Iris pigment epithelial cell (primary cell): ENCODE measurements at regions not wholly inside any gene's neighbourhood (a gene's known extent, or its start where the extent isn't known, plus 50 kb on each side); places are given as distances from the start of the nearest gene placed in this dataset.

ENCODE experiments used
- DNase-seq: peaks from one replicate; pipeline ENCODE4 v3.0.0-alpha.2; 2011; ENCODE audit warnings: low read depth

GRCh38 chr2:198499539-198499938 lies 695.1 kb downstream of the PLCL1 start:
- DNase-seq = no peak

DNA sequence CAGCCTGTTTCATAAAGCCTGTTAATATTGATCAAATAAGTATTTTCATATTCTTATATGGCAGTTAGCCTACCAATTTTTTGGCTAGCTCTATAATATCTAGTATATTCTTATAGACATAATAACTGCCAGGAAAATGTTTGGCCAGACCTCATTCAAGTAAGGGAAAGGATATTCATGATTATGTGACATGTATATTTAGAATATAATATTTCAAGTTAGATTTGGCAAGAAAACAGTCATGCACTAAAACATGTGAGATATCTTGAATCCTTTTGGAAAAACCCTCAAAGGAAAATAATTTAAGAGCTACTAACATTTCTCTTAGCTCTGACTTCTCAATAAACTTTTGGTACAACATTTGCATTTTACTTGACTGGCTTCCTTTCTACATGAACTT lies 694.1 kb downstream of the PLCL1 start:
- no peak for DNase-seq

DNA sequence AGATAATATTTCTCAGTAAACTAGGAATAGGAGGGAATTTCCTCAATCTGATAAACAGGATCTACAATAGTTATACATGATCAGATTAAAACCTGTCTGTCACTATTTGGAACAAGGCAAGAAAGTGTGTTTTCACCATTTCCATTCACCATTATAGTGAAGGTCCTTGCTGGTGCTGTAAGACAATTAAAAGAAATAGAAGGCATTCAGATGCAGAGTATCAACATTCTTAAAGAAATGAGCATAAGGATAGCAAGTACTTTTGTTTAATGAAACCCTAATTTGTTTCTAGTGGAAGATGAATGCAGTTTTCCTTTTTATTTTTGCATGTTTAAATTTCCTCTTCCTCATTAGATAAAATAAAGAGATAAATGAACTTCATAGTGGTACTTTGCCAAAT lies 693.7 kb downstream of the PLCL1 start:
- DNase-seq = no peak

GRCh38 chr2:198494931-198495330 lies 690.5 kb downstream of the PLCL1 start:
- DNase-seq = no peak

GRCh38 chr2:198490748-198491147 lies 686.4 kb downstream of the PLCL1 start:
- DNase-seq = no peak

- no peak for DNase-seq
Measured at GRCh38 chr2:198488964-198489363, 684.6 kb downstream of the PLCL1 start.

DNA sequence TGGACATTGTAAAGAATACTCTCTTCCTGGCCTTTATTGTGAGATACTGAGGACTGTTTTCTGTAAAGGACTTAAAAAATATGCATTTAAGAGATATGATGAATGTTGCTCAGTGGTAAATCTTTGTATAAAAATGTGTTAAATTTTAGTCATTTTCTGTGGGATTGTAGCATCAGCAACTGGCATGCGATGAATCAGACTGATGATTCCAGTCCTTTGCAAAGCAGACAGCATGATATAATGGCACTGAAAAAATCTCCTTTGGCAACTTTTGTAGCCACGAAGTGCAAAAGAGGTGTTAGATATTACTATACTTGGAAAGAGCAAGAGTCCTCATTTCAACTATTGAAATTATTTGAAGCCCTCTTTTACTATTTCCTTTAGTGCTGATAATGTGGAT lies 678.7 kb downstream of the PLCL1 start:
- DNase-seq = no peak

DNA sequence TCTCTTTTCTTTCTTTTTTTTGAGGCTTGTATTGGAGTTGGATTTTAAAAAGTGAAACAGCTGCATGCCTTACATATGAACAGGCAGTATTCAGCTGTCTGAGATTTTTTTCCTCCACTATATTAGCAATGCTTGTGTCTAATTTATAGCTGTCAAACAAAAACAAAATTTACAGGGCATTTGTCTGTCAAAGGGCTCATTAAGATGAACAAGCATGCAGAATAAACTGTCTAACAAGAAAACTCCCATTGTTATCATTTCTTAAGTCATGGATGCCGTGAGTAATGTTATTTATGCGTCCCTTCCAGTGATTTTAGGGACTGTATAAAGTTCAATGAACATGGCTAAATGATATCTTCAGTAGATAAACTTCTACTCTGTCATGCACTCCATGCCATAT lies 674.7 kb downstream of the PLCL1 start:
- DNase-seq = no peak

- DNase-seq = no peak
Measured at GRCh38 chr2:198478361-198478760, 674.0 kb downstream of the PLCL1 start.

DNA sequence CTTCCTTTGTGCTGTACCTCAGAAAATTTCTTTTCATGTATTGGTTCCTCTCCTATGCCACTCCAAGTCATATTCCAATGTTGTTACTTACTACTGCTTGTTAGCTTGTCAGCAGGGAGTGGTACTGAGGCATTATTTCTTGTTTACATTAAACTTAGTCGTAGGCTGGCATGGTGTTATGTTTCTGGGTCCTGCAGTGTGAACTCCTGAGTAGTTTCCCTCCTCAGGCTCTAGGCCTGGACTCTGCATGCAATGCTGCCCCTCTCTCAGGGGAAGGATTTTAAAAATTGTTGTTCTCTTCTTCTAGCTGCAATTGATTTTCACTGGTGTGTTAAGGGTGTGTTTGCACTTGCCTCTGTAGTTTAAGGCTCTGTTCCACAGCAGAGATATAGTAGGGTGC lies 671.6 kb downstream of the PLCL1 start:
- DNase-seq = no peak

GRCh38 chr2:198471291-198471690 lies 666.9 kb downstream of the PLCL1 start:
- no peak for DNase-seq

DNA sequence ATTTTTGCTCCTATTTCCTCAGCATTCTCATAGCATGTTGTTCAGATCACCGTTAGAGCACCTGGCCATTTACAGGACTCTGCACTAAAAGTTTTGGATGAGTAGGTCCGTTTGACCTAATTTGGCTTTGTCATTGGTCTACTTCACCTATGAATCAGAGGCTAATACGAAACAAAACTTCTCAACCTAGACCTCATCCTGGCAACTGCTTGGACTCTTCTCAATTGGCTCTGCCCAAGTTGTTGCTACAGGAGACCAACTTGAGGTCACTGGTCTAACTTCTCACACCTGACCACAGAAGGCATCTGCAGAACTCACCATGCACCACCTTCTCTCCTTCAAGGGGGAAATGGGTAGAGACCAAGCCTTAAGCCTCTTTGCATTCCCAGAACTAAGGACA lies 663.7 kb downstream of the PLCL1 start:
- DNase-seq = no peak

GRCh38 chr2:198465970-198466369 lies 661.6 kb downstream of the PLCL1 start:
- DNase-seq = no peak

DNA sequence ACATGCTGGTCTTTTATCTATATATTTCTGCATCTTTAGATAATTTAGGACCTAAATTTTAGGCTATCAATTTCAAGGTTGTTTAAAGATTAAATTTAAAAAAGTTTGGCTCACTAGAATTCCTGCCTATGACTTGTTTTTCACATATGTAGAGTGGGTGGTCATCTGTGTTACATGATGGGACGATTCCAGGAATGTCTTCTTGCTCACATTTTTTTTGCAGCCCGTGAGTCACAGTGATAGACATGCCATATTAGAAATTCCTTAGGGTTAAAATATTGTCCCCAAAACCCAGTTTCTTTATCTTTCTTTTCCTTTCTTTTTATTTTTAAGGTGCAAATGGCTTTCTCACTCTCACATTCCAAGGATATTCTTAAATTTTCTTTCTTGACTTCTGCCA lies 652.0 kb downstream of the PLCL1 start:
- no peak for DNase-seq

DNA sequence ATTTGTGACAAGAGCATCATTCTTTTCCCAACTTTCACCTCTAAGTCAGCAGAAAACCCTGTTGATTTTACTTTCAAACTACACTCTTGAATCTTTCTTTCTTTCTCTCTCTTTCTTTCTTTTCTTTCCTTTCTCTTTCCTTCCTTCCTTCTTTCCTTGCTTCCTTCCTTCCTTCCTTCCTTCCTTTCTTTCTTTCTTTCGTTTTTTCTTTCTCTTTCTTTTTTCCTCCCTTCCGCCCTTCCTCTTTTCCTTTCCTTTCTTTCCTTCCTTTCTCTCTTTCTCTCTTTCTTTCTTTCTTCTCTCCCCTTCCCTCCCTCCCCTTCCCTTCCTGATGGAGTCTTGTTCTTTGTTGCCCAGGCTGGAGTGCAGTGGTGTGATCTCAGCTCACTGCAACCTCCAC lies 649.5 kb downstream of the PLCL1 start:
- no peak for DNase-seq

- no peak for DNase-seq
Measured at GRCh38 chr2:198452327-198452726, 647.9 kb downstream of the PLCL1 start.

DNA sequence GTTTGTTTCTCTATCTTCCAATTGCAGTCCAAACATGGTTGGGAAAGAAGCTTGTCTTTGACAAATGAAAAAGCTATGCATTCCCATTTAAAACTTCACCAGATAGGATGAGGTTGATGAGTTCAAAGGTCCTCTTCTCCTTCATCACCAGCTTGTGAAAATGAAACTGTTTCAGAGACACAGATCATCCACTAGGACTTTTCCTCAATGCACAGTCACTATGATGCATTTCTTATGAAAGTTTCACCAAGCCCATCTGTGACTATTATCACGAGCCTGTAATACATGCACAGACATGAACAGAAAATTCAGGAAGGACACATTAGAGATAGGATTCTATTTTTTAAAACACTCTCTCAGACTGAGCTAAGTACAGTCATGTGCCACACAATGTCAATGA lies 644.4 kb downstream of the PLCL1 start:
- no peak for DNase-seq

DNA sequence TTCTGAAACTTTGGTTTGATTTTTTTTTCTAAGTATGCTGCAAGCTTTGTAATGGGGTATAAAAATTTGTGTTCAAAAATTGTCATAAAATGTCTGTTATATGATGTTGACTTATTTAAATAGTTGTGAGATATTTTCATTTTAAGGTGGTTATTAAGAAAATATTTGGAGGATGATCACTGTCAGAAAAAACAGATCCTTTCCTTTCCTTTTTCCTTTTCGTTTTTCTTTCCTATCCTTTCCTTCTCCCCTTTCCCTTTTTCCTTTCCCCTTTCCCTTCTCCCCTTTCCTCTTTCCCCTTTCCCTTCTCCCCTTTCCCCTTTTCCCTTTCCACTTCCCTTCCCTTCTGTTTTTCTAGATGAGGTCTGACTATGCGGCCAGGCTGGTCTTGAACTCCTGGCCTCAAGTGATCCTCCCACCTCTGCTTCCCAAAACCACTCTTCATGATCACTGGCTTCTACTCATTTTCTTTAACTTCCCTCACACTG lies 640.5 kb downstream of the PLCL1 start:
- DNase-seq = no peak

GRCh38 chr2:198441901-198442300 lies 637.5 kb downstream of the PLCL1 start:
- no peak for DNase-seq

DNA sequence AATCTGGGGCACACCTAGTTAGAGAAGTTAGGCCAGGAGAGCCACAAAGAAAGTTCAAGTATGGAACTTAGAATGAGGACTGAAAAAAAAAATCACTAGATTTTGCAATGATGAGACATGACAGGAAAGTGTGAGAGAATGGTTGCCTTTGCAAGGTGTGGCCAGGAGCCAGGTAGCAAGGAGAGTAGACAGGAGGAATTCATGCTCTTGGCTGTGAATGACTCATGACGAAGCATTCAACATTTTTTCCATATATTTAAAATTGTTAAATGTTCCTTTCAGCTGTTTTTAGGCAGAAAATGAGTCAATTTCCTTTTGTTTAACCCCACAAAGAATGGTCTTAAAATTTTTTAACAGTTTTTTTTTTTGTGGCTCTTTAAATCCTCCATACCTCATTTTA lies 636.9 kb downstream of the PLCL1 start:
- no peak for DNase-seq

GRCh38 chr2:198440833-198441232 lies 636.4 kb downstream of the PLCL1 start:
- DNase-seq = no peak

DNA sequence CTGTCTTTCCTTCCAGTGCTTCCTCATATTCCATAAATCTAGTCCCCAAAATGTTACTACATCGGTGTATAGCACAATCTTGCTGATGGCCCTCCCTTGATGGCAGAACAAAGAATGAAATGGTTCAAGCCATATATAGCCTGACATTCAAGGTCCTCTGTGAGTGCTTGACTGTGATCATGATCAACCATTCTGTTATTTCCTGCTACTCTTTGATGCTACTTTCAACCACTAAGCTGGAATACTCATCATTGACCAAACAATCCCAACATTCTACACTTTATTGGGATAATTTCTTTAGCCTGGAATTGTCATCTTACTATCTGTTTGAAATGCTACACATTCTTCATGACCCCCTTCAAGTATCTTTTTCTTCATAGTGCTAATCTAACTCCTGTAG lies 633.9 kb downstream of the PLCL1 start:
- DNase-seq = no peak

GRCh38 chr2:198424112-198424511 lies 619.7 kb downstream of the PLCL1 start:
- DNase-seq = no peak

- DNase-seq = no peak
Measured at GRCh38 chr2:198417836-198418235, 613.4 kb downstream of the PLCL1 start.

DNA sequence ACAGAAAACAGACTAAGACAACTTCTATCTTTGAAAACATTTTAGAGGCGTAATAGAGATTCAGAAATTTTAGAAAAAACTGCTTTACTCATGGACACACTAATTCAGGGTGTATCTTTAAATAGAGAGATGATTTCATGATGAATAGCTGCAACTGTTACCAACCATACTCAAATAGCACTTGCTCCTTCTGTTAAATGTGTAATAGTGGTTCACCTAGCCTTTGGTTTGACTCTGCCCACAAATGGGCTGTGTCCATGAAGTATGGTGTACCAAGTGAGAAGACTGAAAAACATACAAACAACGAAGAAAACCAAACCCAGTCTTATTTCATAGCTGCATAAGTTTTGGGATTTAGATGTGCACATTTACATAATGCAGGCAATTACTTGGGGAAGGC lies 610.6 kb downstream of the PLCL1 start:
- DNase-seq = no peak
